Skin epidermis (tissue), 12 donors: ENCODE measurements at regions not wholly inside any gene's neighbourhood (a gene's known extent, or its start where the extent isn't known, plus 50 kb on each side); places are given as distances from the start of the nearest gene placed in this dataset.
A peak's percentile ranks its signal among the peaks of the same experiment; 100 is the strongest.

ENCODE experiments used
- H3K27ac ChIP-seq, 21 experiments: fragments of 200-600 bp; sonication (generic) in 11 of 21; one replicate each; pipeline ENCODE4 v1.5.0; 2020; ENCODE audit warnings: mild to moderate bottlenecking in 3 of 21, inconsistent platforms in 2 of 21, moderate library complexity in 2 of 21
- H3K4me3 ChIP-seq, 7 experiments: fragments of 200-600 bp; sonication (generic) in 2 of 7; one replicate each; pipeline ENCODE4 v1.5.0; 2020; ENCODE audit warnings: inconsistent platforms in 2 of 7, mild to moderate bottlenecking in 2 of 7, moderate library complexity in 1 of 7

DNA sequence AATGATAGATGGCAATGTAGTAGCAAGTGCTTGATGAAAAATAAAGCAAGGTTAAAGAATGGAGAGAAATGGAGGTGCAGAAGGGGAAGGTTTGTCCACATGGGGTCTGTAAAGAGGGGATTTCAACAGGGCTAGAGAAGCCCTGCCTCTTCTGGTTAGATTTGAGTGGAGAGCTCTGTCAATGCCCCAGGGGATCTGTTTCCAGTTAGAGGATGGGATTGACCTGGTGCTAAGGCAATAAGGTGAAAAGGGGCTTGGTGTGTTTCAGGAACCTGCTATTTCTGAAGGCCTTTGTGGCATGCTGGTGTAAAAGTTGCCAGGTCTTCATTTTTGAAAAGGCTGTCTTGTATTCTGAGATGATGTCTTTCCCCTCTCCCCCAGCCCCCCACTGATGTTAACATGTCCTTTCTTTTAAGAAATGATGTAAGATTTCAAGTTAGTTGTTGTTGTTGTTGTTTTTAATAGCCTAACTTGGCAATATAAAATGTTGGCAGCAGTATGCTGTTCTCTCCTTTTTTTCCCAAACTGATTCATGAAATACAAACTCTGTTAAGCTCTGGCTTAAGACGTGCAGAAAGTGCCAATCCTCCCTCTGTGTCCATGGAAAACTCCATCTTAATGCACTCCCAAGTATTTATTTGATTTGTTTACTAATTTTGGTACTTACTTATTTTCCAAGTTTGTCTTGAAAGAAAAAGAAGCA lies 370.3 kb upstream of the ADGRL2 start:
- no peak overlapping the region for H3K27ac ChIP-seq

DNA sequence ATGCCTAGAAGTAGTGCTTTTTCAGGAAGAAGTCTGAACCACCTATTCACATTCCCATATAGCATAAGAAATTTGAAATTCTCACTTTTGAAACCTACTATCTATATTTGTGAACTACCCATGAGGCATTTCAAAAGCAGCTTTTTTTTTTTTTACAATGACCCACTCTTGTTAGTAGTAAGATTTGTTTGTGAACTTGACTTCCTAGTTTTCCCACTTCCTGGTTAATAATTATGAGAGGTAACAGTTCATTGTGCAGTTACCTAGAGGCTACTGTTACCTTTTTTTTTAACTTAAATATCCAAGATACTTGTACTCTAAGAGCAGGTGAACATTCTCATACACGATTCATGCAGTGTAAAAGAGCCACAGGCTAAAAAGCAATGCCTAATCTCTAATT lies 371.7 kb upstream of the ADGRL2 start:
- no peak overlapping the region for H3K4me3 ChIP-seq
- no peak overlapping the region for H3K27ac ChIP-seq

More for the DNA sequence above, 370.3 kb upstream of the ADGRL2 start:
- H3K4me3 ChIP-seq: no peak overlapping the region

DNA sequence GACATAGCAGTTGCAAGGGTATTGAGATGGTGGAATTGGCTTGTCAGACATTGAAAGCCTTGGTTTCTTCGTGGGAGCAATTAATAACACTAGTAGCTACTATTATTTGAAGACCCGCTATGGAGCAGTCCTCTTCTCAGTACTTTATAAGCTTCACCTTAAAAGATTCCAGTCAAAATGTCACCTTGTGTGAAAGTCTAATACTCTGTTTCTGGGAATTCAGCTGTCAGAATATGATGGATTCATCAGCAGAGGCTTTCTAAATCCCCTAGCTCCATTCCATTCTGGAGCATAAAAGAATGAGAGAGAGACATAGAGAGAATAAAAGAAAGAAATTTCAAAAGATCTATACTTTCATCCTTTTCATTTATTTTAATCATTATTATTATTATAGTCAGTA lies 375.9 kb upstream of the ADGRL2 start:
- Histone ChIP-seq H3K27ac (no peak overlapping the region), H3K4me3 (no peak overlapping the region)

DNA sequence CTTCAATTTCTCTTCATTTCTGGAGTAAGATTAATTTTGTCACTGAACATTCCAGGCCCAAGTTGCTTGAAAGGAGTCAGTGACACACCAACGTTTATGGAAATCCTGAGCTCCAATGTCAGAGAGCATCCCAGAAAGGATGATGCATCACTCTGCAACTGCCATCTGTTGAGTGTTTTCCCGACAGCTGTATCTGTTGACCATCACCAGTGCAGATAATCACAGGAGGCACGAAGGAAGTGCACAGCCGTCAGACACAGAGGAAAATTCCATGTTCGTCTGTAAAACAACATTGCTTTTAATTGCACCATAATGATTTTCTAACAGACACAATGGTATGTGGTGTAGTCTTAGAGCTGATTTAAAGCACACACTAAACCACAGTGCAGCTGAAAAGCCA lies 376.7 kb upstream of the ADGRL2 start:
- no peak overlapping the region for H3K27ac ChIP-seq

DNA sequence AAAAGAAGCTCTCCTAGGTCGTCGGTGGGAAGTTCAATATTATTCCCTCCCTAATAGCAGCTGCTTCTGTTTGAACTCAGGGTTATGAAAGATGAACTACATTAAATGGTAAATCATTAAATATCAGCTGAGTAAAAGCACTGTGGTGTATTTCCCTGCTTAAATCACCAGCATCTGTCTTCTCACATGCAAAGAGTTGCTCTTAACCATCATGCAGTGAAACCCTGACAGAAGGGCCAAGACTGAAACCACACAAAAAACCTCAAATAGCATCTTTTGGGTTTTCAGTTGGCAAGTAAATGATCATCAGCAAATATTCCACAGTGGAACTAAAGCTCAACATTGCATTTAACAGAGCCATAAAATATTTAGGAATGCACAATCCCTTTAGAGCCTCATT lies 380.0 kb upstream of the ADGRL2 start:
- H3K4me3 ChIP-seq: no peak overlapping the region
- H3K27ac ChIP-seq: no peak overlapping the region

More for the DNA sequence above, 376.7 kb upstream of the ADGRL2 start:
- H3K4me3 ChIP-seq: no peak overlapping the region

- H3K27ac ChIP-seq: peak overlapping the region in 1 of 21 experiments; percentile 51
- no peak overlapping the region for H3K4me3 ChIP-seq
Measured at GRCh38 chr1:81414488-81415015, 386.2 kb upstream of the ADGRL2 start.

- no peak overlapping the region for H3K27ac ChIP-seq
- no peak overlapping the region for H3K4me3 ChIP-seq
Measured at GRCh38 chr1:81412954-81413353, 387.8 kb upstream of the ADGRL2 start.

DNA sequence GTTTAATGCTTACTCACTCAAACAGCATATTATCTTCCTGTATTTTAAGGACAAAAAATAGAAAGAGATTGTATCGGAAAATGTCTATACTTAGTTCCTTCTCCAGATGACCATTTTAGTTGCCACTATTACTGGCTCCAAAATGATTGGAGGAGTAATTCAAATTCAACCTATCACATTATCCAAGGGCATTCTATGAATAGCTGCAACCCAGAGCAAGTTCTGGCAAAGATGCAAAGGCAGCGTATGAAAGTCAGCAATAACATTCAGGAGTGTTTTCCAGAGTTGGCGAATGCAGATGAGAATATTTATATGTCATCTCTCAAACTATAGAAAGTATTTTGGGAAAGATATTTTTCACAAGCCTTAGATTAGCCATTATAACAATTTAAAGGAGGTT lies 389.8 kb upstream of the ADGRL2 start:
- H3K27ac ChIP-seq: no peak overlapping the region
- no peak overlapping the region for H3K4me3 ChIP-seq

- no peak overlapping the region for H3K27ac ChIP-seq
- H3K4me3 ChIP-seq: no peak overlapping the region
Measured at GRCh38 chr1:81410351-81410750, 390.4 kb upstream of the ADGRL2 start.

DNA sequence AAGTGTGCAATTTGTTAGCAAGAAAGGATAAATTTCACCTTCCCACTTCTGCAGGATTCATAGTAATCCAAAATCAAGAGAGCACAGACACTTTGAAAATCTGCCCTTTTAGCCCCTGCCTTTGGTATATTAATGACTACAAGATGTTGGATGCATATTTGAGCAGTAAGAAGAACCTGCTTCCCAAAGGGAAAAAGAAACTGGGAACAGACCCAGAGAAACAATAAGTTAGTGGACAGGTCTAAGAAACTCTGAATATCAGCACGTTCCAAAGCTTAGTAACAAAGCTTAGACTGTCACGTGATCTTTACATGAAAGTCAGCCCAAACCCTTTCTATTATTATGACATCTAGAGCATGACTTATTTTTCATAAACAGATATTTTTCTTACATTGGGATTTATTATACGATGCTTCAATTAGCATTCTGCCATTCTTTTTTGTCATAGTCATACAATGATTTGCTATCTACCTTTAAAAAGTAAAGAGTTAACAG lies 390.9 kb upstream of the ADGRL2 start:
- no peak overlapping the region for H3K4me3 ChIP-seq
- H3K27ac ChIP-seq: no peak overlapping the region

DNA sequence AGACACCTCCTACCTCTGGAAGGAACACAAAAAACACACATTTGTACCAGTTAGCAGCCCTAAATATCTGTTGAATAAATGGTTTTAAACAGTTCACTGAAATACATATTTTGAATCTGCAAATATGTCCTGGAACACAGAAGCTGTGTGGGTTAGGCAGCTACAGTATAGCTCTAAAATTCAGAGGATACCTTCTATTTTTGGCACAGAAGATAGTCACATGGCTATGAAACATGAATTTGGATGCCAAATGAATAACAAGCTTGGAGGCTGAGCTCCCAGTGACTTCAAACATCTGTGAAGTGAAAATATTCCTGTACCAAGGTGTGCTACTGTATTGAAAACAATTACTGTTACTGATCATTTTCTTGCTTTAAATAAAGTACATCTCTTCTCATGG lies 391.5 kb upstream of the ADGRL2 start:
- Histone ChIP-seq H3K27ac (no peak overlapping the region), H3K4me3 (no peak overlapping the region)

- no peak overlapping the region for H3K4me3 ChIP-seq
- H3K27ac ChIP-seq: no peak overlapping the region
Measured at GRCh38 chr1:81408419-81408818, 392.3 kb upstream of the ADGRL2 start.

GRCh38 chr1:81407000-81407821 lies 393.5 kb upstream of the ADGRL2 start:
- Histone ChIP-seq H3K4me3 (no peak overlapping the region), H3K27ac (no peak overlapping the region)

- Histone ChIP-seq H3K27ac (no peak overlapping the region), H3K4me3 (no peak overlapping the region)
Measured at GRCh38 chr1:81406292-81406999, 394.3 kb upstream of the ADGRL2 start.

- H3K4me3 ChIP-seq: no peak overlapping the region
- no peak overlapping the region for H3K27ac ChIP-seq
Measured at GRCh38 chr1:81398041-81398440, 402.7 kb upstream of the ADGRL2 start.

DNA sequence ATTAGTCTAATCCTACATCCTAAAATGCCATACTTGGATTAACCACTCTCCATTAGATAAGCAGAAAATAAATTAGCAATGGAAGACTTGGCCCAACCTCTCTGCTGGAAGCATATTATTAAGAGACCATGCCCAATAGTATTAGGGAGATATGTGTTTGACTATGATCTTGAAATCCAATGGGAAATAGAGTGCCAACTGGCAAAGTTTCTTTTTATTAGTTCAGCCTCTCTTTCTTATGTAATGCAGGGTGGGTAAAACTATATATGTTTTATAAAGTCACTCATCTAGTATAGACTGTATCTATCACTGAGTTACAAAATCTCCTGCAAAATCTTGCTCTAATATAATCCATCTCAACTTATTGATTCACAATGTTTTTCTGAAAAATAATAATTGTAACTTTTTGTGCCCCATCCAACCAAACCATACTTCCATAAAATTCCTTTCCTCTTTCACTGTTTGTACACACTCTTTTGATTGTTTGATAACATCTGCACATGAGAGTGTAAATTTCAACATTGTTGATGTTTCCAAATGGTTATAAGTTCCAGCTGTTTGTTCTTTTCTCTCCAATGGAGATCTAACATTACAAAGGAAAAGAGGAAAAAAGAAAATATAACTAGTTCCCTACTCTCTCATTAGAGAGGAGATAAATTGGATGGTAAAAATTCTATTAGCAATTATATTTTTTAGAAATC lies 408.1 kb upstream of the ADGRL2 start:
- no peak overlapping the region for H3K27ac ChIP-seq

GRCh38 chr1:81391125-81391828 lies 409.5 kb upstream of the ADGRL2 start:
- Histone ChIP-seq H3K4me3 (no peak overlapping the region), H3K27ac (no peak overlapping the region)

More for the DNA sequence above, 408.1 kb upstream of the ADGRL2 start:
- H3K4me3 ChIP-seq: no peak overlapping the region

DNA sequence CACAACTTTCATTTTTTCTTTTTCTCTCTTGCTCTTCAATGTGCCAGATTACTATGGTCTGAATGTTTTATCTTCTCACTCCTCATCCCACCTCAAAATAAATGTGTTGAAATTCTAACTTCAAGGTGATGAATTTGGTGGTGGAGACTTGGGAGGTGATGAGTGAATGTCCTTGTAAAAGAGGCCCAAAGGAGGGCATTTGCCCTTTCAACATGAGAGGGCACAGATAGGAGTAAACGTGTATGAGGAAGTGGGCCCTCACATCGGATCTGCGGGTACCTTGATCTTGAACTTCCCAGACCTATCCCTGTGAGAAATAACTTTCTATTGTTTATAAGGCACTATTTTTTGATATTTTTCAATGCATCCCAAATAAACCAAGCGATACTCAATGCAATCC lies 412.3 kb upstream of the ADGRL2 start:
- Histone ChIP-seq H3K4me3 (no peak overlapping the region), H3K27ac (no peak overlapping the region)

- Histone ChIP-seq H3K27ac (no peak overlapping the region), H3K4me3 (no peak overlapping the region)
Measured at GRCh38 chr1:81387446-81387845, 413.3 kb upstream of the ADGRL2 start.
